ENCODE measurements at regions not wholly inside any gene's neighbourhood (a gene's known extent, or its start where the extent isn't known, plus 50 kb on each side); places are given as distances from the start of the nearest gene placed in this dataset.
"Not testable (repeated sequence)": the region's sequence is repeated elsewhere in the genome, so short reads cannot be mapped to it uniquely, and the experiment has no call there.

DNA sequence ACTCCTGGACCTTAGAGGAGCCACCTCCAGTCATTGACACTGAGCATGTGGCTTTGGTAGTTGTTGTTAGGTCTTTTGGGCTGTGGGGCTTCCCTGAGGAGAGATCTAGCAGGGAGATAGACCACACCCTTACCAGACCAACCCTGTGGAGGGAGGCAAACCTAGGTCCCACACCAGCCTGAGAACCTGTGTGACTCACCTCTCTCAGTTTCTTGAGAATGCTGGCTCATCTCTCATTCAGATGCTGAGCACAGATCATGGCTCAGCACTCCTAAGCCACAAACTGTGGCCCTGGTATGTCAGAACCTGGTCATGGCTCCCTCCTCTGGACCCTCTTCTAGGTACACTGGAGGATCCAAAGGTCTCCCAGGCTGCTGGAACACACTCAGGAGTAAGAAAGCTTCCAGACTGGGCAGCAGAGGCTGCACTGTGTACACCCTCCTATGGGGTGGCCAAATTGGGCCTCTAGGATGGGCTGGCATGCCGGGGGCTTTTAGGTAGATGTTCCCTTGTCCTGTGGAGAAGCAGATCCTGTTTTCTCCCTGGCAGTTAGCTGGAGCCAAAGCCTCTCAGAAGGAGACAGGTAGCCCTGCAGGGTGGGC lies 1294.5 kb downstream of the KHDRBS2 start:
- H3K9ac ChIP-seq (ENCODE audit: low read depth, low read length): no peak overlapping the region
- H3K27me3 ChIP-seq (ENCODE audit: insufficient read depth, low read length): no peaks in the 10 kb centered on the region
- H3K9me3 ChIP-seq (ENCODE audit: insufficient read depth, low read depth, low read length): peaks cover 11% of the 10 kb centered on the region
- H3K36me3 ChIP-seq (ENCODE audit: insufficient read depth, low read depth, low read length): no peaks in the 10 kb centered on the region
- no peak overlapping the region for H3K4me3 ChIP-seq (ENCODE audit: low read length)
- H3K27ac ChIP-seq (ENCODE audit: low read length): no peak overlapping the region
- no peaks in the 10 kb centered on the region for H3K4me1 ChIP-seq (ENCODE audit: insufficient read depth, low read length)

DNA sequence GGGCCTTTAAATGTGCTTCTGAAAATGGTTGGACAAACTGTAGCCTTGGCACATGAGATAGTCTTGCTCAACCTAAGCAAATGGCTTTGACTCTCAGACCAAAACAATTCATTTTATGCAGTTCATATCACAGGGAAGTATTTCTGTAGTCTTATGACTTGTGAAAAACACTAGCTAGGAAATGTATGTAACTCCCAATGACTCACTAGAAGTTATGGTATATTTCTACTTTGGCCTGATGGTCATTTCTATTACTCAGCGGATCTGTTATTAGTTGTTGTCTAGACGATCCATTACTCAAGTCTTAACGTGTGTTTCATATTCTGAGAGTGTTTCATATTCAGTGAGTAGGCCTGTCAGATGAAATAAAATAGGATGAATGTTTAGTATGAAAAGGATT lies 1333.5 kb downstream of the KHDRBS2 start:
- no peak overlapping the region for H3K9ac ChIP-seq (ENCODE audit: low read depth, low read length)
- H3K27ac ChIP-seq (ENCODE audit: low read length): no peak overlapping the region
- H3K4me3 ChIP-seq (ENCODE audit: low read length): no peak overlapping the region
- no peaks in the 10 kb centered on the region for H3K9me3 ChIP-seq (ENCODE audit: insufficient read depth, low read depth, low read length)
- peaks cover 12% of the 10 kb centered on the region; the same call in 1 of the 2 replicates for H3K4me1 ChIP-seq (ENCODE audit: insufficient read depth, low read length)
- H3K36me3 ChIP-seq (ENCODE audit: insufficient read depth, low read depth, low read length): no peaks in the 10 kb centered on the region
- H3K27me3 ChIP-seq (ENCODE audit: insufficient read depth, low read length): no peaks in the 10 kb centered on the region

DNA sequence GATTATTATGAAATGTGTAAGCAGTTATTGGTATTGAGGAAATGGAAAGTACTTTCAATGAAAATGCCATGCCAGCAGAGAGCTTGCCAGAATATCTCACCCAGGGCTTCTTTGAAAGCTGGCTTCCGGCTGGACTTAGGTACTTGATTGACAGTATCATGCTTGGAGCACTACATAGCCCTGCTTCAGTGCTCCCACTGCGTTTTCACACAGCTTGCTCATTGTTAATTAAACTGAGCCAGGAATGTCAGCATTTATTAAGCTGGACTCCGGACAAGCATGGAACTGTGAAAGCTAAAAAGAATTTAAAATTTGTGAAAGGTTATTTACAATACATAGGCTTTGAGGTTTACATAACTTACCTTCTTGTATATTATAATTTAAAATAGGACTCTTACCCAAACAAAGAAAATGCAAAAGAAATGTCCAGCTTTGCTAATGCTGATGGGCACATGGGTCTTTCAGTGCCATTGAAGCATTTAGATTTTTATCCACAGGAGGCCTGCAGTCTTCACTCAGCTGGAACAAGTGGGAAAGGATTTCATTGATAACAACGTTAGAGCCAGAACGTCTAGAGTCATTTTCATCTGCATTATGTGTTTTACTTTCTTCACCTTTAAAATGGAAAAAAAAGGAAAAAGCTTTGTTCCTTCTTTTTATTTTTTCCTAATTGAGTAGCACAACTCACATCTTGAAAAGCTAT lies 1335.7 kb downstream of the KHDRBS2 start:
- H3K27me3 ChIP-seq (ENCODE audit: insufficient read depth, low read length); H3K9ac ChIP-seq (ENCODE audit: low read depth, low read length); H3K36me3 ChIP-seq (ENCODE audit: insufficient read depth, low read depth, low read length); H3K27ac ChIP-seq (ENCODE audit: low read length); H3K4me3 ChIP-seq (ENCODE audit: low read length); H3K9me3 ChIP-seq (ENCODE audit: insufficient read depth, low read depth, low read length): not testable (repeated sequence)
- H3K4me1 ChIP-seq (ENCODE audit: insufficient read depth, low read length): peaks cover 12% of the 10 kb centered on the region; the same call in 1 of the 2 replicates

- not testable (repeated sequence) for H3K27ac ChIP-seq (ENCODE audit: low read length); H3K27me3 ChIP-seq (ENCODE audit: insufficient read depth, low read length); H3K4me3 ChIP-seq (ENCODE audit: low read length); H3K36me3 ChIP-seq (ENCODE audit: insufficient read depth, low read depth, low read length); H3K9me3 ChIP-seq (ENCODE audit: insufficient read depth, low read depth, low read length); H3K9ac ChIP-seq (ENCODE audit: low read depth, low read length)
- peaks cover 12% of the 10 kb centered on the region; the same call in 1 of the 2 replicates for H3K4me1 ChIP-seq (ENCODE audit: insufficient read depth, low read length)
These were observed 1338.6 kb downstream of the KHDRBS2 start for GRCh38 chr6:60947416-60947815.

- H3K36me3 ChIP-seq (ENCODE audit: insufficient read depth, low read depth, low read length); H3K9me3 ChIP-seq (ENCODE audit: insufficient read depth, low read depth, low read length); H3K9ac ChIP-seq (ENCODE audit: low read depth, low read length); H3K27ac ChIP-seq (ENCODE audit: low read length); H3K27me3 ChIP-seq (ENCODE audit: insufficient read depth, low read length); H3K4me1 ChIP-seq (ENCODE audit: insufficient read depth, low read length); H3K4me3 ChIP-seq (ENCODE audit: low read length): not testable (repeated sequence)
These were observed 1341.2 kb downstream of the KHDRBS2 start for GRCh38 chr6:60944803-60945202.

GRCh38 chr6:60935970-60936369 lies 1350.1 kb downstream of the KHDRBS2 start:
- not testable (repeated sequence) for H3K36me3 ChIP-seq (ENCODE audit: insufficient read depth, low read depth, low read length); H3K9me3 ChIP-seq (ENCODE audit: insufficient read depth, low read depth, low read length); H3K4me1 ChIP-seq (ENCODE audit: insufficient read depth, low read length); H3K27me3 ChIP-seq (ENCODE audit: insufficient read depth, low read length); H3K4me3 ChIP-seq (ENCODE audit: low read length); H3K9ac ChIP-seq (ENCODE audit: low read depth, low read length); H3K27ac ChIP-seq (ENCODE audit: low read length)

DNA sequence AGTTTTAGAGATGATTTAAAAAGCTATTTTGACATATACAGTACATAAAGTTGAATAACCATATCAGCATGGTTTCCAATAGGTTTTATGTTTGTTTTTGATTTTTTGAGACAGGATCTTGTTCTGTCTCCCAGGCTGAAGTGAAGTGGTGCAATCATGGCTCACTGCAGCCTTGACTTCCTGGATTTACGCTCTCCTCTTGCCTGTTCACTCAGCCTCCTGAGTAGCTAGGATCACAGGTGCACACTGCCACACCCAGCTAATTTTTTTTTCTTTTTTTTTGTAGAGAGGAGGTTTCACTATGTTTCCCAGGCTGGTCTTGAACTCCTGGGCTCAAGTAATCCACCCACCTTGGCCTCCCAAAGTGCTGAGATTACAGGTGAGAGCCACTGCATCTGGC lies 1366.4 kb downstream of the KHDRBS2 start:
- H3K9ac ChIP-seq (ENCODE audit: low read depth, low read length); H3K4me1 ChIP-seq (ENCODE audit: insufficient read depth, low read length); H3K4me3 ChIP-seq (ENCODE audit: low read length); H3K27ac ChIP-seq (ENCODE audit: low read length); H3K9me3 ChIP-seq (ENCODE audit: insufficient read depth, low read depth, low read length); H3K36me3 ChIP-seq (ENCODE audit: insufficient read depth, low read depth, low read length); H3K27me3 ChIP-seq (ENCODE audit: insufficient read depth, low read length): not testable (repeated sequence)

DNA sequence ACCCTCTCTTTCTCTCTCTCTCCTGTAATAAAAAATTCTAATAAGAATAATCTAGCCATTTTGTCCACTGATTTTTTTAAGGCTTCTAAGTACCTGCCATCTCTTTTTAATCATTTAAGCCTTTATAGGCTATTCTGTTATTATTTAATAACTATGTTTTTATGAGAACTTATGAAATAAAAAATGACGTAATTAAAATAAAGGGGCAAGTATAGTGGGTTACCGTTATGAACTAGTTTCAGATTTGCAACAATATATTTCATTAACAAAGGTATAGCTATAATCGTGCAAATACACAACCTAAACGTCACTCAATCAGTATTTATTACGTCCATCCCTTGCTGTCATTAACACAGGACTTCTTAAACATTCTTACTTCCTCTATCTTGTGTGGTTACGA lies 1382.2 kb downstream of the KHDRBS2 start:
- not testable (repeated sequence) for H3K9me3 ChIP-seq (ENCODE audit: insufficient read depth, low read depth, low read length); H3K4me1 ChIP-seq (ENCODE audit: insufficient read depth, low read length); H3K36me3 ChIP-seq (ENCODE audit: insufficient read depth, low read depth, low read length); H3K27me3 ChIP-seq (ENCODE audit: insufficient read depth, low read length); H3K9ac ChIP-seq (ENCODE audit: low read depth, low read length); H3K27ac ChIP-seq (ENCODE audit: low read length); H3K4me3 ChIP-seq (ENCODE audit: low read length)

GRCh38 chr6:60893374-60893773 lies 1392.7 kb downstream of the KHDRBS2 start:
- H3K4me1 ChIP-seq (ENCODE audit: insufficient read depth, low read length); H3K9me3 ChIP-seq (ENCODE audit: insufficient read depth, low read depth, low read length); H3K9ac ChIP-seq (ENCODE audit: low read depth, low read length); H3K4me3 ChIP-seq (ENCODE audit: low read length); H3K36me3 ChIP-seq (ENCODE audit: insufficient read depth, low read depth, low read length); H3K27ac ChIP-seq (ENCODE audit: low read length); H3K27me3 ChIP-seq (ENCODE audit: insufficient read depth, low read length): not testable (repeated sequence)

- Histone ChIP-seq H3K4me1 (ENCODE audit: insufficient read depth, low read length) (no peaks in the 10 kb centered on the region), H3K9ac (ENCODE audit: low read depth, low read length) (no peak overlapping the region), H3K36me3 (ENCODE audit: insufficient read depth, low read depth, low read length) (no peaks in the 10 kb centered on the region), H3K27ac (ENCODE audit: low read length) (no peak overlapping the region), H3K4me3 (ENCODE audit: low read length) (no peak overlapping the region), H3K27me3 (ENCODE audit: insufficient read depth, low read length) (no peaks in the 10 kb centered on the region), H3K9me3 (ENCODE audit: insufficient read depth, low read depth, low read length) (no peaks in the 10 kb centered on the region)
These were observed 1394.4 kb downstream of the KHDRBS2 start for GRCh38 chr6:60891606-60892005.

DNA sequence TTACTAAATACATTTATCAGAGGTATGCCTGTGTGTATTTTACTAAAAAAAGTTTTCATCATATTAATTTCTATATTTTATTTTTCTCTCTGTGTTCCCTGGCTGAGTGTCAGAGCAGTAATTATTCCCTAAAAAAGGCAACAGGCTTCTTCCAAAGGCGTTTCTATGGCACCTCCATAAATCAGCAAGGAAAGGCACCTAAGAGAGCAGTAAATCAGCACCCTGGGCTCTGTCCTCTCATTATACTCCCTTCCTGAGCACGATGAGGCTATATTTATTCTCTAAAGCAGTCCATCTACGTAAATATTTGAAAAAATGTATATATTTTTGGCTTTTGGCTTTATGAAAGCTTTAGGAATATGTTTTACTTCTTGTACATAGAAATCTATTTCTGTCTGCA lies 1408.6 kb downstream of the KHDRBS2 start:
- H3K9me3 ChIP-seq (ENCODE audit: insufficient read depth, low read depth, low read length); H3K27me3 ChIP-seq (ENCODE audit: insufficient read depth, low read length); H3K9ac ChIP-seq (ENCODE audit: low read depth, low read length): not testable (repeated sequence)

GRCh38 chr6:60870779-60871178 lies 1415.2 kb downstream of the KHDRBS2 start:
- H3K4me3 ChIP-seq (ENCODE audit: low read length); H3K9me3 ChIP-seq (ENCODE audit: insufficient read depth, low read depth, low read length); H3K27me3 ChIP-seq (ENCODE audit: insufficient read depth, low read length); H3K9ac ChIP-seq (ENCODE audit: low read depth, low read length); H3K27ac ChIP-seq (ENCODE audit: low read length); H3K4me1 ChIP-seq (ENCODE audit: insufficient read depth, low read length); H3K36me3 ChIP-seq (ENCODE audit: insufficient read depth, low read depth, low read length): not testable (repeated sequence)

More for the DNA sequence above, 1408.6 kb downstream of the KHDRBS2 start:
- not testable (repeated sequence) for H3K27ac ChIP-seq (ENCODE audit: low read length); H3K4me1 ChIP-seq (ENCODE audit: insufficient read depth, low read length); H3K4me3 ChIP-seq (ENCODE audit: low read length); H3K36me3 ChIP-seq (ENCODE audit: insufficient read depth, low read depth, low read length)
